Natural killer cell treated with Interleukin-12 subunit alpha and Interleukin-12 subunit beta and Interleukin-15 and Interleukin-18, amount 100 ng/mL, for 72 hours (primary cell): ENCODE measurements at regions not wholly inside any gene's neighbourhood (a gene's known extent, or its start where the extent isn't known, plus 50 kb on each side); places are given as distances from the start of the nearest gene placed in this dataset.
"Not testable (repeated sequence)": the region's sequence is repeated elsewhere in the genome, so short reads cannot be mapped to it uniquely, and the experiment has no call there.

Source experiments
- ATAC-seq, 2 donors: fragments of 150-1000 bp; cut with Tn5 transposase in 1 of 2; sonication (Bioruptor Pico), chemical (Tn5 transposase) in 1 of 2; 2 replicates each; pipeline ENCODE4 v1.10.0; 2021
- DNase-seq: peaks from one replicate; pipeline ENCODE4 v3.0.0; 2022; ENCODE audit warnings: low spot score
- H3K27ac Mint-ChIP-seq, 2 donors: 1 replicate in 1 of 2; 2 replicates in 1 of 2; pipeline ENCODE4 v1.8.0; 2022; ENCODE audit warnings: mixed read lengths in 2 of 2, mild to moderate bottlenecking in 1 of 2, moderate library complexity in 1 of 2
- H3K27me3 Mint-ChIP-seq, 2 donors: 1 replicate in 1 of 2; 2 replicates in 1 of 2; pipeline ENCODE4 v1.8.0; 2022; ENCODE audit warnings: mixed read lengths in 2 of 2
- H3K36me3 Mint-ChIP-seq: one replicate; pipeline ENCODE4 v1.8.0; 2022; ENCODE audit warnings: mixed read lengths
- H3K4me1 Mint-ChIP-seq, 2 donors: 1 replicate in 1 of 2; 2 replicates in 1 of 2; pipeline ENCODE4 v1.8.0; 2022; ENCODE audit warnings: low read depth in 2 of 2, mixed read lengths in 2 of 2, mild to moderate bottlenecking in 1 of 2
- H3K4me3 Mint-ChIP-seq: one replicate; pipeline ENCODE4 v1.8.0; 2022; ENCODE audit warnings: mixed read lengths
- H3K9me3 Mint-ChIP-seq: 2 replicates; pipeline ENCODE4 v1.8.0; 2022; ENCODE audit warnings: mixed read lengths

GRCh38 chr4:33696041-33696440, 2548.3 kb downstream of the ARAP2 start:
- Mint-ChIP-seq H3K27me3 (no peaks in the 10 kb centered on the region), H3K4me1 (no peaks in the 10 kb centered on the region), H3K9me3 (peaks cover 8% of the 10 kb centered on the region), H3K27ac (no peak overlapping the region), H3K4me3 (no peak overlapping the region), H3K36me3 (no peaks in the 10 kb centered on the region)
- no peak for ATAC-seq
- no peak for DNase-seq

GRCh38 chr4:33696586-33696985, 2547.7 kb downstream of the ARAP2 start:
- H3K27me3 Mint-ChIP-seq: no peaks in the 10 kb centered on the region
- H3K4me1 Mint-ChIP-seq: no peaks in the 10 kb centered on the region
- no peak for ATAC-seq
- no peaks in the 10 kb centered on the region for H3K36me3 Mint-ChIP-seq
- DNase-seq: no peak
- H3K27ac Mint-ChIP-seq: no peak overlapping the region
- H3K4me3 Mint-ChIP-seq: no peak overlapping the region
- H3K9me3 Mint-ChIP-seq: peaks cover 8% of the 10 kb centered on the region

GRCh38 chr4:33709247-33709646, 2535.1 kb downstream of the ARAP2 start:
- no peak overlapping the region for H3K4me3 Mint-ChIP-seq

DNA sequence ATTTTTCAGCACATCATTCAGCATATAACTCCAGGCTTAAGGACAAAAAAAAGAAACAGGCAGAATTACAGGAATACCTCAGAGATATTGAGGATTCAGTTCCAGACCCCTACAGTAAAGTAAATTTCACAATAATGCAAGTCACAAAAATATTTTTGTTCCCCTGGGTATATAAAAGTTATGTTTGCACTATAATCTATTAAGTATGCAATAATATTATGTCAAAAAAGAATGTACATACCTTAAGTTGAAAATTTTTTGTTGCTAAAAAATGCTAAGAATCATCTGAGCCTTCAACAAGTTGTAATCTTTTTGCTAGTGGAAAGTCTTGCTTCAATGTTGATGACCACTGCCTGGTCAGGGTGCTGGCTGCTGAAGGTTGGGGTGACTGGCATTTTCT, 2532.5 kb downstream of the ARAP2 start:
- H3K4me3 Mint-ChIP-seq: no peak overlapping the region
- peaks cover 8% of the 10 kb centered on the region for H3K9me3 Mint-ChIP-seq
- ATAC-seq: no peak
- H3K27me3 Mint-ChIP-seq: no peaks in the 10 kb centered on the region
- H3K4me1 Mint-ChIP-seq: no peaks in the 10 kb centered on the region
- no peak for DNase-seq
- no peak overlapping the region for H3K27ac Mint-ChIP-seq
- H3K36me3 Mint-ChIP-seq: no peaks in the 10 kb centered on the region

More at GRCh38 chr4:33709247-33709646, 2535.1 kb downstream of the ARAP2 start:
- H3K4me1 Mint-ChIP-seq: no peaks in the 10 kb centered on the region
- peaks cover 8% of the 10 kb centered on the region for H3K9me3 Mint-ChIP-seq
- no peak for DNase-seq
- H3K36me3 Mint-ChIP-seq: no peaks in the 10 kb centered on the region
- no peak overlapping the region for H3K27ac Mint-ChIP-seq
- H3K27me3 Mint-ChIP-seq: no peaks in the 10 kb centered on the region
- no peak for ATAC-seq

DNA sequence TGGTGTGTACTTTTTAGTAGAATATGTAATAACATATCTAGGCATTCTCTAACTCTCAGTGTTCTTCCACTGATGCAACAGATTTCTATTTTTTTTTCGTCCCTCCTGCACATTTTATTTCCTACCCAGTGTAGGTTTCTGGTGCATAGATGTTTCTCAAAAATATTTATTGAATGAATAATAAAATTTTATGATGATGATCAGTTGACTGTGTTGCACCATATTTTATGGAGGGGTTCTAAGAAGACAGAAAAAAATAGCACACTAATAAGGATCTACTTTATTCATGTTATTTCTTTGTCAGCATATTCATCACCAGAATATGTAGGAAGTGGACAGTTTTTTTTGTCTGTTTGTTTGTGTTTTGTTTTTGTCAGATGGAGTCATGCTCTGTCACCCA, 2529.3 kb downstream of the ARAP2 start:
- DNase-seq (no peak), ATAC-seq (no peak)
- Mint-ChIP-seq H3K9me3 (peaks cover 17% of the 10 kb centered on the region), H3K27ac (no peak overlapping the region), H3K4me1 (no peaks in the 10 kb centered on the region), H3K36me3 (no peaks in the 10 kb centered on the region), H3K4me3 (no peak overlapping the region), H3K27me3 (no peaks in the 10 kb centered on the region)

GRCh38 chr4:33715841-33716395, 2528.4 kb downstream of the ARAP2 start:
- no peak overlapping the region for H3K4me3 Mint-ChIP-seq
- no peaks in the 10 kb centered on the region for H3K27me3 Mint-ChIP-seq
- no peaks in the 10 kb centered on the region for H3K36me3 Mint-ChIP-seq
- ATAC-seq (no peak), DNase-seq (no peak)
- H3K4me1 Mint-ChIP-seq: no peaks in the 10 kb centered on the region
- H3K9me3 Mint-ChIP-seq: peaks cover 17% of the 10 kb centered on the region
- no peak overlapping the region for H3K27ac Mint-ChIP-seq

DNA sequence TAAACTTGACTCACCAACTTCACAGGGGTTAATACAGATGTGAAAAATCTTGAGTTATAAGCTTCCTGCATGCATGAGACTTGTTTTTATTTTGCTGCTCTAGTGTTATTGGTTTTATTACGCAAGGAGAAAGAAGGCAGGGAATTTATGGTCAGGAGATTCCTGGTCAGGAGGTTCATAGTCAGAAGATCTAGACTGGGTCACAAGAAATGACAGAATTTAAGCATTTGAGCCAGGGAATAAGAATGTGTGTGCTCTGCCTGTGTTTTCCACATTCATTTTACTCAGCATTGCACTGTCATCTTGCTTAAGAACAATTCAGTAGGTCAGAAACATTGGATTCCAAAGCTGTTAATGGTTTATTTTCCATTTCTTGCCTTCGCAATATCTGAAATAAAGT, 2522.1 kb downstream of the ARAP2 start:
- no peak for DNase-seq
- H3K36me3 Mint-ChIP-seq: no peaks in the 10 kb centered on the region
- H3K9me3 Mint-ChIP-seq: peaks cover 12% of the 10 kb centered on the region
- no peak overlapping the region for H3K27ac Mint-ChIP-seq
- no peak overlapping the region for H3K4me3 Mint-ChIP-seq
- no peak for ATAC-seq
- no peaks in the 10 kb centered on the region for H3K27me3 Mint-ChIP-seq
- H3K4me1 Mint-ChIP-seq: no peaks in the 10 kb centered on the region

GRCh38 chr4:33722800-33723516, 2521.4 kb downstream of the ARAP2 start:
- Mint-ChIP-seq H3K27me3 (no peaks in the 10 kb centered on the region), H3K4me1 (no peaks in the 10 kb centered on the region), H3K36me3 (no peaks in the 10 kb centered on the region), H3K27ac (no peak overlapping the region), H3K4me3 (no peak overlapping the region), H3K9me3 (peaks cover 6% of the 10 kb centered on the region)
- no peak for DNase-seq
- ATAC-seq: no peak

- no peaks in the 10 kb centered on the region for H3K4me1 Mint-ChIP-seq
- no peak overlapping the region for H3K27ac Mint-ChIP-seq
Measured at GRCh38 chr4:33724685-33725084, 2519.6 kb downstream of the ARAP2 start.

DNA sequence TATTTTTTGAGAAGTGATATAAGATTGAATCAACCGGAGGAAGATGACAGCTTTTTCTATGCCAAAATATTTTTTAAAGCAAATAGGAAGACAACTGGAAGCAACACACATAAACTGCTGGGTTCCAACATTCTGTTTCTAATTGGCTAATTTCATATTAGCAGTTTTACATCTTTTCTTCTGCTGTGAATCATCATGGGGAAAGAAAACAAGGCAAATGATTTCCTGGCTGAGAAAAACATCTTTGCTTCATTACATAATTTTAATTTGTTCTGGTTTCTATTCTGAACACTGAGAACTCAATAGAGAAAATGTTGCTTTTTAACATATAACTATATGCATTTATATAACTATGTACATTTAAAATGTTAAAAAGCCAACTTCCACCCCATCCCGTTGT, 2518.5 kb downstream of the ARAP2 start:
- H3K27ac Mint-ChIP-seq: no peak overlapping the region
- peaks cover 4% of the 10 kb centered on the region for H3K9me3 Mint-ChIP-seq
- H3K36me3 Mint-ChIP-seq: no peaks in the 10 kb centered on the region
- no peaks in the 10 kb centered on the region for H3K27me3 Mint-ChIP-seq
- ATAC-seq (no peak), DNase-seq (no peak)
- H3K4me3 Mint-ChIP-seq: no peak overlapping the region
- H3K4me1 Mint-ChIP-seq: no peaks in the 10 kb centered on the region

More at GRCh38 chr4:33724685-33725084, 2519.6 kb downstream of the ARAP2 start:
- Mint-ChIP-seq H3K36me3 (no peaks in the 10 kb centered on the region), H3K4me3 (no peak overlapping the region), H3K9me3 (peaks cover 4% of the 10 kb centered on the region), H3K27me3 (no peaks in the 10 kb centered on the region)
- DNase-seq (no peak), ATAC-seq (no peak)

DNA sequence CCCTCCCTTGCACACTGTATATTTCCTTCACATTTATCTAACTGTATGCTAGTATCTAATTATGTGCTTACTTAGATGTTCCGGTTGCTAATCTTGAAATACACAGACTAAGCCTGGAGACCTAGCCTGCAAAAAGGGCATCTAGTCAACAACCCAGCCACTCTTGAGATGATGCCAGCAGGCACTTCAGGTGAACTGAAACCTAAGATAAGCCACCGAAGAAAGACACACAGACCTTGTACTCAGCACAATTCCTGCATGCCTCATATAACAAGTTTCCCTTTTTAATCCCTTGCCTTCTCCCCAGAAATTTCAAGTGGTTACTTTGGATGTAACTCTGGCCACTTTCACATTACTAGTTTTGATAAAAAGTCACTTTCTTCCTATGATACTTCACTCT, 2506.6 kb downstream of the ARAP2 start:
- no peak for ATAC-seq

DNA sequence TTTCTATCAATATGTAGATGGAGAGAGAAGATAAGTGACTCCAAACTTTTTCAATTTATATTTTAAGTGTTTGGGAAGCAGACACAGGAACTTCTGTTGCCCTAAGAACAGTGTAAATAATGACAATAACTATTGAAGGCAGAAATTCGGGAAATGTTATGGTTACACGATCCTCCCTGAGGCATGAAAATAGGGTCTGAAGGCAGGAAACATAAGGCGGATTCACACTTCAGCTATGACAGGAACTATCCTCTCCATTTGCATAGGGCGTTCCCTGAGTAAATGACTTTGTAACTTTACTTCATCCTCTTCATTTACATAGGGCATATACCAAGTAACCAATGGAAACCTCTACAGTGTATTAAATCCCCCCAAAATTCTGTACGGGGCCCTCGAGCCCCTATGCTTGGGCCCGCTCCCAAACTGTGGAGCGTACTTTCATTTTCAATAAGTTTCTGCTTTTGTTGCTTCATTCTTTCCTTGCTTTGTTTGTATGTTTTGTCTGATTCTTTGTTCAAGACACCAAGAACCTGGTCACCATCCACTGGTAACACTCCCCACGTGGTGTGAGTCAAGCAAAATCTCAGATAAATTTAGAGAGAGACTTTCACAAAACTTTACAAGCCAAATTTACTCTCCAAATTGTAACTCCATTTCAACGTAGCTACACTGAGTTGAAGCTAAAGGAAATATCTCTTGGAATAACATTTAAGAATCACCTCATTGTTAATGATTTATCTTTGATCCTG, 2504.3 kb downstream of the ARAP2 start:
- no peak for DNase-seq
- H3K36me3 Mint-ChIP-seq: no peaks in the 10 kb centered on the region
- no peak overlapping the region for H3K27ac Mint-ChIP-seq
- no peak overlapping the region for H3K4me3 Mint-ChIP-seq
- H3K9me3 Mint-ChIP-seq: peaks cover 17% of the 10 kb centered on the region
- ATAC-seq: no peak
- no peaks in the 10 kb centered on the region for H3K4me1 Mint-ChIP-seq
- H3K27me3 Mint-ChIP-seq: no peaks in the 10 kb centered on the region

More for the DNA sequence above, 2506.6 kb downstream of the ARAP2 start:
- H3K9me3 Mint-ChIP-seq: peaks cover 18% of the 10 kb centered on the region
- H3K36me3 Mint-ChIP-seq: no peaks in the 10 kb centered on the region
- no peak overlapping the region for H3K27ac Mint-ChIP-seq
- no peak overlapping the region for H3K4me3 Mint-ChIP-seq
- H3K27me3 Mint-ChIP-seq: no peaks in the 10 kb centered on the region
- DNase-seq: no peak
- H3K4me1 Mint-ChIP-seq: no peaks in the 10 kb centered on the region

- DNase-seq, H3K36me3 Mint-ChIP-seq, H3K27me3 Mint-ChIP-seq, H3K4me3 Mint-ChIP-seq, ATAC-seq, H3K4me1 Mint-ChIP-seq, H3K27ac Mint-ChIP-seq: not testable (repeated sequence)
- peaks cover 22% of the 10 kb centered on the region for H3K9me3 Mint-ChIP-seq
Measured at GRCh38 chr4:33740871-33741270, 2503.4 kb downstream of the ARAP2 start.

- Mint-ChIP-seq H3K36me3 (no peaks in the 10 kb centered on the region), H3K4me3 (no peak overlapping the region), H3K9me3 (peaks cover 14% of the 10 kb centered on the region), H3K27ac (no peak overlapping the region), H3K4me1 (no peaks in the 10 kb centered on the region), H3K27me3 (no peaks in the 10 kb centered on the region)
- no peak for DNase-seq
- no peak for ATAC-seq
Measured at GRCh38 chr4:33746979-33747378, 2497.3 kb downstream of the ARAP2 start.
